ENCODE measurements at regions not wholly inside any gene's neighbourhood (a gene's known extent, or its start where the extent isn't known, plus 50 kb on each side); places are given as distances from the start of the nearest gene placed in this dataset.

DNA sequence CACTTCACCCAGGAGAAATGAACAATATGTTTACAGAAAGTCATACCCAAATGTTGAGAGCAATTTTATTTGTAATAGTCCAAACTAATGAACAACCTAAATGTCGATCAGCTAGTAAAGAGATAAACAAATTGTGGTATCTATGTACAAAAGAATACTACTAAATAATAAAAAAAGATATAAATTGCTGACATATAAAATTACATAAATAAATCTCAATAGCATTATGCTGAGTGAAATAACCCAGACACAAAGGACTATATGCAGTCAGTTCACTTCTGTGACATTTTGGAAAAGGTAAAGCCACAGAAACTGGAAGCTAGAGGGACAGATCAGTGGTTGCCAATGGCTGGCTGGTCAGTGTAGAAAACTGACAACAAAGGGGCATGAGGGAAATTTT is 346.0 kb upstream of the PCDH20 start:
- Histone ChIP-seq H3K9me3 (ENCODE audit: insufficient read depth, low read depth, low read length) (no peaks in the 10 kb centered on the region), H3K4me2 (ENCODE audit: low read depth, low read length, poor library complexity, severe bottlenecking) (no peak overlapping the region), H3F3A (ENCODE audit: low read depth) (no peaks in the 10 kb centered on the region), H3K4me1 (ENCODE audit: insufficient read depth, low read length, poor library complexity, severe bottlenecking) (no peaks in the 10 kb centered on the region), H3K36me3 (ENCODE audit: insufficient read depth, low read length) (no peaks in the 10 kb centered on the region), H3K9ac (ENCODE audit: low read depth, low read length, poor library complexity, severe bottlenecking) (no peak overlapping the region), H3K27me3 (ENCODE audit: insufficient read depth, low read length, poor library complexity, severe bottlenecking) (no peaks in the 10 kb centered on the region), H3K79me2 (ENCODE audit: insufficient read depth, low read length) (no peaks in the 10 kb centered on the region), H2AFZ (ENCODE audit: low read length) (no peak overlapping the region), H3K9me2 (replicated peaks; ENCODE audit: low read depth, low read length) (no peaks in the 10 kb centered on the region), H4K20me1 (ENCODE audit: insufficient read depth, low read length, poor library complexity, severe bottlenecking) (no peaks in the 10 kb centered on the region), H3K4me3 (ENCODE audit: low read length, poor library complexity, severe bottlenecking) (no peak overlapping the region)
- TF ChIP-seq EZH2phosphoT487 (IDR thresholded peaks at IDR 0.05; ENCODE audit: borderline replicate concordance): no peak
- TF ChIP-seq, protein P1, sequence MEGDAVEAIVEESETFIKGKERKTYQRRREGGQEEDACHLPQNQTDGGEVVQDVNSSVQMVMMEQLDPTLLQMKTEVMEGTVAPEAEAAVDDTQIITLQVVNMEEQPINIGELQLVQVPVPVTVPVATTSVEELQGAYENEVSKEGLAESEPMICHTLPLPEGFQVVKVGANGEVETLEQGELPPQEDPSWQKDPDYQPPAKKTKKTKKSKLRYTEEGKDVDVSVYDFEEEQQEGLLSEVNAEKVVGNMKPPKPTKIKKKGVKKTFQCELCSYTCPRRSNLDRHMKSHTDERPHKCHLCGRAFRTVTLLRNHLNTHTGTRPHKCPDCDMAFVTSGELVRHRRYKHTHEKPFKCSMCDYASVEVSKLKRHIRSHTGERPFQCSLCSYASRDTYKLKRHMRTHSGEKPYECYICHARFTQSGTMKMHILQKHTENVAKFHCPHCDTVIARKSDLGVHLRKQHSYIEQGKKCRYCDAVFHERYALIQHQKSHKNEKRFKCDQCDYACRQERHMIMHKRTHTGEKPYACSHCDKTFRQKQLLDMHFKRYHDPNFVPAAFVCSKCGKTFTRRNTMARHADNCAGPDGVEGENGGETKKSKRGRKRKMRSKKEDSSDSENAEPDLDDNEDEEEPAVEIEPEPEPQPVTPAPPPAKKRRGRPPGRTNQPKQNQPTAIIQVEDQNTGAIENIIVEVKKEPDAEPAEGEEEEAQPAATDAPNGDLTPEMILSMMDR (conservative IDR thresholded peaks at IDR 0.05; ENCODE audit: low read length): no peak

DNA sequence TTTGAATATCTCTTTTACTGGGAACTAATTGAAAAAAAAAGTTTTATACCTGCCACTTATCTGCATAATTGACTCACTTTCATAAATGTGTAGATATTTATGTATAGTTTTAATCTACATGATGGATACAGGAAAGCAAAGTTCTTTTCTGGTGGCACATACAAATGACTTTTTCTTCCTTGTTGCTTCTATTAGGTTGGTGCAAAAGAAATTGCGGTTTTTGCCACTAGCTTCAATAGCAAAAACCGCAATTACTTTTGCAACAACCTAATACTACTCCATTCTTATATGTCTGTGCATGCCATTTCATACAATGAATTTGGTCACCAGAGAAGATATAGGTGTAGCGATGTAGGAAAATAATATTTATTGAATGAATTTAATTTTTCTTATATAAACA is 344.5 kb upstream of the PCDH20 start:
- H3K9me2 ChIP-seq (replicated peaks; ENCODE audit: low read depth, low read length): no peaks in the 10 kb centered on the region

DNA sequence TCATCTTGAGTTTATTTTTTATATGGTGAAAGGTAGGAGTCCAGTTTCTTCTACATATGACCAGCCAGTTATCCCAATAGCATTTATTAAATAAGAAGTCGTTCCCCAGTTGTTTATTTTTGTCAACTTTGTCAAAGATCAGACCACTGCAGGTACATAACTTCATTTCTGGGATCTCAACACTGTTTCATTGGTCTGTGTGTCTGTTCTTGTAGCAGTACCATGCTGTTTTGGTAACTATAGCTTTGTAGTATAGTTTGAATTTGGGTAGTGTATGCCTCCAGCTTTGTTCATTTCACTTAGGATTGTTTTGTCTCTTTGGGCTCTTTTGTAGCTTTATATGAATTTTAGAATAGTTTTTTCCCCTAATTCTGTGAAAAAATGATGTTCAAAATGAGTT is 340.4 kb upstream of the PCDH20 start:
- TF ChIP-seq EZH2phosphoT487 (IDR thresholded peaks at IDR 0.05; ENCODE audit: borderline replicate concordance): no peak
- TF ChIP-seq, protein P1 (conservative IDR thresholded peaks at IDR 0.05; ENCODE audit: low read length): no peak
- H4K20me1 ChIP-seq (ENCODE audit: insufficient read depth, low read length, poor library complexity, severe bottlenecking): no peaks in the 10 kb centered on the region

More for the DNA sequence above, 344.5 kb upstream of the PCDH20 start:
- TF ChIP-seq, protein P1 (conservative IDR thresholded peaks at IDR 0.05; ENCODE audit: low read length): no peak
- no peak for TF ChIP-seq EZH2phosphoT487 (IDR thresholded peaks at IDR 0.05; ENCODE audit: borderline replicate concordance)
- Histone ChIP-seq H2AFZ (ENCODE audit: low read length) (no peak overlapping the region), H3K4me2 (ENCODE audit: low read depth, low read length, poor library complexity, severe bottlenecking) (no peak overlapping the region), H3K9ac (ENCODE audit: low read depth, low read length, poor library complexity, severe bottlenecking) (no peak overlapping the region), H4K20me1 (ENCODE audit: insufficient read depth, low read length, poor library complexity, severe bottlenecking) (no peaks in the 10 kb centered on the region), H3K9me3 (ENCODE audit: insufficient read depth, low read depth, low read length) (no peaks in the 10 kb centered on the region), H3K79me2 (ENCODE audit: insufficient read depth, low read length) (no peaks in the 10 kb centered on the region), H3K27me3 (ENCODE audit: insufficient read depth, low read length, poor library complexity, severe bottlenecking) (no peaks in the 10 kb centered on the region), H3K4me3 (ENCODE audit: low read length, poor library complexity, severe bottlenecking) (no peak overlapping the region), H3F3A (ENCODE audit: low read depth) (no peaks in the 10 kb centered on the region), H3K36me3 (ENCODE audit: insufficient read depth, low read length) (no peaks in the 10 kb centered on the region), H3K4me1 (ENCODE audit: insufficient read depth, low read length, poor library complexity, severe bottlenecking) (no peaks in the 10 kb centered on the region)

More for the DNA sequence above, 340.4 kb upstream of the PCDH20 start:
- Histone ChIP-seq H3K79me2 (ENCODE audit: insufficient read depth, low read length) (no peaks in the 10 kb centered on the region), H3K9me2 (replicated peaks; ENCODE audit: low read depth, low read length) (no peaks in the 10 kb centered on the region), H3K27me3 (ENCODE audit: insufficient read depth, low read length, poor library complexity, severe bottlenecking) (no peaks in the 10 kb centered on the region), H2AFZ (ENCODE audit: low read length) (no peak overlapping the region), H3K36me3 (ENCODE audit: insufficient read depth, low read length) (no peaks in the 10 kb centered on the region), H3K4me2 (ENCODE audit: low read depth, low read length, poor library complexity, severe bottlenecking) (no peak overlapping the region), H3K4me1 (ENCODE audit: insufficient read depth, low read length, poor library complexity, severe bottlenecking) (no peaks in the 10 kb centered on the region), H3K9ac (ENCODE audit: low read depth, low read length, poor library complexity, severe bottlenecking) (no peak overlapping the region), H3F3A (ENCODE audit: low read depth) (no peaks in the 10 kb centered on the region), H3K9me3 (ENCODE audit: insufficient read depth, low read depth, low read length) (no peaks in the 10 kb centered on the region), H3K4me3 (ENCODE audit: low read length, poor library complexity, severe bottlenecking) (no peak overlapping the region)

Data from Loucy (cell line).